ENCODE measurements at regions not wholly inside any gene's neighbourhood (a gene's known extent, or its start where the extent isn't known, plus 50 kb on each side); places are given as distances from the start of the nearest gene placed in this dataset.

DNA sequence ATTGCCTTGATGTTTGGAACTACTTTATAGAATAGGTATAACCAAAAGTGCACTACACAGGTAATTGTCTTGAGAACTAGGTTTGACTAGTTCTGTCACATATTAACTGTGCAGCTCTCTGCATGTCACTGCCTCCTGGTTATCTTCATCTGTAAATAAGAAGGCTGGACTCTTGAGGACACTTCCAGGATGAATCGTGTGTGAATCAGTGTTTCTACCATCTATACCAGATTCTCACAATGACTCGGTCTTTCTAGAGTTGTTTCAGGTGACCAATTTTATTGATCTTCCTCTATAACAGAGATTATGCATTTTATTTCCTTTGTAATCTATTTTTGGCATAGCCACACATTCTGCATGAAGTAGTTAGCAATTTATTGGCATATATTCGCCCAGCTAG lies 1181.0 kb upstream of the TENM4 start:
- TF ChIP-seq, protein P1, sequence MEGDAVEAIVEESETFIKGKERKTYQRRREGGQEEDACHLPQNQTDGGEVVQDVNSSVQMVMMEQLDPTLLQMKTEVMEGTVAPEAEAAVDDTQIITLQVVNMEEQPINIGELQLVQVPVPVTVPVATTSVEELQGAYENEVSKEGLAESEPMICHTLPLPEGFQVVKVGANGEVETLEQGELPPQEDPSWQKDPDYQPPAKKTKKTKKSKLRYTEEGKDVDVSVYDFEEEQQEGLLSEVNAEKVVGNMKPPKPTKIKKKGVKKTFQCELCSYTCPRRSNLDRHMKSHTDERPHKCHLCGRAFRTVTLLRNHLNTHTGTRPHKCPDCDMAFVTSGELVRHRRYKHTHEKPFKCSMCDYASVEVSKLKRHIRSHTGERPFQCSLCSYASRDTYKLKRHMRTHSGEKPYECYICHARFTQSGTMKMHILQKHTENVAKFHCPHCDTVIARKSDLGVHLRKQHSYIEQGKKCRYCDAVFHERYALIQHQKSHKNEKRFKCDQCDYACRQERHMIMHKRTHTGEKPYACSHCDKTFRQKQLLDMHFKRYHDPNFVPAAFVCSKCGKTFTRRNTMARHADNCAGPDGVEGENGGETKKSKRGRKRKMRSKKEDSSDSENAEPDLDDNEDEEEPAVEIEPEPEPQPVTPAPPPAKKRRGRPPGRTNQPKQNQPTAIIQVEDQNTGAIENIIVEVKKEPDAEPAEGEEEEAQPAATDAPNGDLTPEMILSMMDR (IDR thresholded peaks at IDR 0.05) = no peak
- no peak for TF ChIP-seq POLR2A (IDR thresholded peaks at IDR 0.05)
- H3K4me1 ChIP-seq (replicated peaks in 1 of 2) = no peaks in the 10 kb centered on the region
- intact Hi-C loops (cut with DNase I) = no loop called here
- DNase-seq = no peak
- WGBS, 4 donors = 67 to 79% (median 74%) methylated on average over 3 of the region's 3 CpGs
- H3K4me3 ChIP-seq = no peak overlapping the region
- H3K27me3 ChIP-seq = no peaks in the 10 kb centered on the region
- H3K36me3 ChIP-seq (replicated peaks in 1 of 2) = no peaks in the 10 kb centered on the region
- H3K9me3 ChIP-seq (replicated peaks in 1 of 3) = no peaks in the 10 kb centered on the region
- no peak overlapping the region for H3K27ac ChIP-seq

DNA sequence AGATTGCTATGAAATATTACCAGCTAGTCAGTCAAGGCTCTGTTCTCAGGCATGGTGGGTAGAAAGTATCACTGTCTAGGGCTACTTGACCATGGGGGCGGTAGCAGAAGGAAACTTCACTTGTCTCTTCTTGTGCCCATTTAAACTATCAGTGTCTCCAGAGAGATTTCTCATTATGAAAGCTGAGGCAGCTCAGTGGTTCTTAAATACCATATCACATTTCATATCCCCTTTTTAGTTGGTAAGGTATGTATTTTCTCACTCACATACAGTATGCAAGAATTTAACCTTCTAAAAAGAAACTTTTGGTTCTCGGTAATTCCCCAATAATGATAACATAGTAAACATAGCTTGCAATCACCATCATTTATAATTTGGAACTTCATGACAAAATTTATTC lies 1180.0 kb upstream of the TENM4 start:
- 90 to 93% (median 92%) methylated on average over 2 of the region's 2 CpGs for WGBS, 4 donors
- intact Hi-C loops (cut with DNase I) = no loop called here

DNA sequence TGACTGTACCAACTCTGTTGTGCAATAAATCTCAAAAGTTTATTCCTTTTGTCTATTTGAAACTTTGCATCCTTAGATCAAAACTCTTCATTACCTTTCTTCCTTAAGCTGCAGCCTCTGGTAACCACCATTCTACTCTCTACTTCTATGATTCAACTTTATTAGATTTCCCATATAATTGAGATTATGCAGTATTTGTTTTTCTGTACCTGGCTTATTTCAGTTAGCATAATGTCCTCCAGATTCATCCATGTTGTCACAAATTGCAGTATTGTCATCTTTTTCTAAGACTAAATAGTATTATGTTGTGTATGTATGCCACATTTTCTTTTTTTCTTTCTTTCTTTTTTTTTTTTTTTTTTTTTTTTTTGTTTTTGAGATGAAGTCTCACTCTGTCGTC lies 1176.3 kb upstream of the TENM4 start:
- no peaks in the 10 kb centered on the region for H3K4me1 ChIP-seq (replicated peaks in 1 of 2)
- H3K27me3 ChIP-seq = no peaks in the 10 kb centered on the region
- TF ChIP-seq POLR2A (IDR thresholded peaks at IDR 0.05) = no peak
- TF ChIP-seq, protein P1 (IDR thresholded peaks at IDR 0.05) = no peak
- H3K9me3 ChIP-seq (replicated peaks in 1 of 3) = no peaks in the 10 kb centered on the region
- H3K27ac ChIP-seq = no peak overlapping the region
- no peak for DNase-seq
- H3K4me3 ChIP-seq = no peak overlapping the region
- 60 to 86% (median 82%) methylated on average over 1 of the region's 1 CpG for WGBS, 4 donors
- H3K36me3 ChIP-seq (replicated peaks in 1 of 2) = no peaks in the 10 kb centered on the region
- intact Hi-C loops (cut with DNase I) = no loop called here

More for the DNA sequence above, 1180.0 kb upstream of the TENM4 start:
- DNase-seq = no peak
- no peak overlapping the region for H3K4me3 ChIP-seq
- TF ChIP-seq, protein P1 (IDR thresholded peaks at IDR 0.05) = no peak
- no peak for TF ChIP-seq POLR2A (IDR thresholded peaks at IDR 0.05)
- H3K4me1 ChIP-seq (replicated peaks in 1 of 2) = no peaks in the 10 kb centered on the region
- H3K27me3 ChIP-seq = no peaks in the 10 kb centered on the region
- no peaks in the 10 kb centered on the region for H3K36me3 ChIP-seq (replicated peaks in 1 of 2)
- H3K9me3 ChIP-seq (replicated peaks in 1 of 3) = no peaks in the 10 kb centered on the region
- no peak overlapping the region for H3K27ac ChIP-seq

GRCh38 chr11:80616070-80616800 lies 1175.4 kb upstream of the TENM4 start:
- H3K27ac ChIP-seq = no peak overlapping the region
- no peak overlapping the region for H3K4me3 ChIP-seq
- no peak for DNase-seq
- TF ChIP-seq POLR2A (IDR thresholded peaks at IDR 0.05) = no peak
- TF ChIP-seq, protein P1 (IDR thresholded peaks at IDR 0.05) = no peak
- H3K36me3 ChIP-seq (replicated peaks in 1 of 2) = no peaks in the 10 kb centered on the region
- 76 to 86% (median 82%) methylated on average over 4 of the region's 4 CpGs for WGBS, 4 donors
- H3K27me3 ChIP-seq = no peaks in the 10 kb centered on the region
- intact Hi-C loops (cut with DNase I) = no loop called here
- no peaks in the 10 kb centered on the region for H3K4me1 ChIP-seq (replicated peaks in 1 of 2)
- no peaks in the 10 kb centered on the region for H3K9me3 ChIP-seq (replicated peaks in 1 of 3)

Data from adrenal gland (tissue), 9 donors.